K562 (cell line): ENCODE measurements at regions not wholly inside any gene's neighbourhood (a gene's known extent, or its start where the extent isn't known, plus 50 kb on each side); places are given as distances from the start of the nearest gene placed in this dataset.

ENCODE experiments used
- FUS ChIP-seq: fragments of 200-400 bp; formaldehyde crosslinking; optimal IDR thresholded peaks from 2 replicates; pipeline ENCODE3; 2017; ENCODE audit warnings: low read depth, low read length
- IFI16 ChIP-seq: fragments of 250-450 bp; sonication (Bioruptor Pico); IDR thresholded peaks from 2 replicates; pipeline ENCODE4 v2.1.2; 2022; ENCODE audit warnings: mild to moderate bottlenecking, inconsistent platforms
- POLR2A ChIP-seq: fragments of 450-650 bp; conservative IDR thresholded peaks from 2 replicates; pipeline ENCODE4 v1.6.1; 2016
- POLR2AphosphoS5 ChIP-seq: IDR thresholded peaks from 2 replicates; pipeline ENCODE4 v1.6.1; 2011; ENCODE audit warnings: mild to moderate bottlenecking, low read depth, low read length, moderate library complexity; ENCODE audit not compliant: control insufficient read depth, insufficient read depth
- SPI1 ChIP-seq: IDR thresholded peaks from 2 replicates; pipeline ENCODE4 v1.6.1; 2011; ENCODE audit warnings: low read depth, low read length, control low read depth, borderline replicate concordance
- STAG1 ChIP-seq: sonication (generic); formaldehyde crosslinking; IDR thresholded peaks from 2 replicates; pipeline ENCODE4 v1.5.0; 2020; ENCODE audit warnings: missing genetic modification reagents, borderline replicate concordance
- ZNF274 ChIP-seq: IDR thresholded peaks from 2 replicates; pipeline ENCODE4 v1.6.1; 2011; ENCODE audit warnings: low read depth, mild to moderate bottlenecking, low read length, moderate library complexity, borderline replicate concordance
- TF ChIP-seq, protein P1 (sequence below), 3 experiments: IDR thresholded peaks in 2 of 3; conservative IDR thresholded peaks in 1 of 3; 2 replicates each; pipeline ENCODE4 v1.5.1; 2011 to 2012; ENCODE audit warnings: low read length in 3 of 3, mild to moderate bottlenecking in 3 of 3, control low read depth in 2 of 3, improper control_type of control experiment in 1 of 3, inconsistent platforms in 1 of 3, low read depth in 1 of 3, mixed read lengths in 1 of 3, moderate library complexity in 1 of 3; ENCODE audit not compliant: insufficient read depth in 2 of 3
- TF ChIP-seq, protein P2 (sequence below): fragments of 450-650 bp; formaldehyde crosslinking; IDR thresholded peaks from 2 replicates; pipeline ENCODE4 v1.4.0; 2022; ENCODE audit warnings: missing genetic modification characterization
- TF ChIP-seq, protein P3 (sequence below): fragments of 250-450 bp; sonication (Bioruptor Pico); IDR thresholded peaks from 2 replicates; pipeline ENCODE4 v1.8.0; 2021; ENCODE audit warnings: moderate library complexity, mild to moderate bottlenecking, inconsistent platforms
- TF ChIP-seq, protein P4 (sequence below): fragments of 250-450 bp; sonication (Bioruptor Pico); IDR thresholded peaks from 2 replicates; pipeline ENCODE4 v1.4.0; 2020; ENCODE audit warnings: mild to moderate bottlenecking, moderate library complexity
- TF ChIP-seq, protein P5 (sequence below): fragments of 250-450 bp; sonication (Bioruptor Pico); IDR thresholded peaks from 2 replicates; pipeline ENCODE4 v1.8.0; 2021; ENCODE audit warnings: mild to moderate bottlenecking, moderate library complexity

DNA sequence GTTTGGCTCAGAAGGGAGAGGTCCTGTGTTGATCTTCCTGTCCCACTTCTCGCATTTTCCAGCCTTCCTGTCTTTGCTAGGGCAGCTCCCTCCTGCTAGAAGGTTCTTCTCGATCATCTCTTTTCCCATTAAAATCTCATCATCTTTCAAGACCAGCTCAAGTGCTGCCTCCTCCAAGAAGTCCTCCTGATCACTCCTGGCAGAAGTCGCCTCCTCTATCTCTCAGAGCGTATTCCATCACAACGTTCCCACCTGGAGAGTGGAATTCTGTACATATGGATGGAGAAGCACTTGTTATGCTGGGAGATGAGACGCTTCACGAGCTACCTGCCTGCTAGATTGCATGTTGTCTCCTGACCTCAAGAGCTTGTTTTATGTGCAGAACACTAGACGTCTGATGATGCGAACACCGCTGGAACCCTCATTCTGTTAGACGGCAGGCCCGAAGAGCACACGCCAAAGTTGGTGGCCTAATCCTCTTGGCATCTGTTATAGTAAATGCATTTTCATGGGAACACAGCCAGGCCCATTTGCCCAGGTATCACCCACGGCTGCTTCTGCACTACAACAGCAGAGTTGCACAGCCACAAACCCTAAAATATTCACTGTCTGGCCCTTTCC is 68.0 kb upstream of the INSIG1 start:
- no peak for TF ChIP-seq FUS
- no peak for TF ChIP-seq SPI1
- no peak for TF ChIP-seq ZNF274
- TF ChIP-seq, protein P1, sequence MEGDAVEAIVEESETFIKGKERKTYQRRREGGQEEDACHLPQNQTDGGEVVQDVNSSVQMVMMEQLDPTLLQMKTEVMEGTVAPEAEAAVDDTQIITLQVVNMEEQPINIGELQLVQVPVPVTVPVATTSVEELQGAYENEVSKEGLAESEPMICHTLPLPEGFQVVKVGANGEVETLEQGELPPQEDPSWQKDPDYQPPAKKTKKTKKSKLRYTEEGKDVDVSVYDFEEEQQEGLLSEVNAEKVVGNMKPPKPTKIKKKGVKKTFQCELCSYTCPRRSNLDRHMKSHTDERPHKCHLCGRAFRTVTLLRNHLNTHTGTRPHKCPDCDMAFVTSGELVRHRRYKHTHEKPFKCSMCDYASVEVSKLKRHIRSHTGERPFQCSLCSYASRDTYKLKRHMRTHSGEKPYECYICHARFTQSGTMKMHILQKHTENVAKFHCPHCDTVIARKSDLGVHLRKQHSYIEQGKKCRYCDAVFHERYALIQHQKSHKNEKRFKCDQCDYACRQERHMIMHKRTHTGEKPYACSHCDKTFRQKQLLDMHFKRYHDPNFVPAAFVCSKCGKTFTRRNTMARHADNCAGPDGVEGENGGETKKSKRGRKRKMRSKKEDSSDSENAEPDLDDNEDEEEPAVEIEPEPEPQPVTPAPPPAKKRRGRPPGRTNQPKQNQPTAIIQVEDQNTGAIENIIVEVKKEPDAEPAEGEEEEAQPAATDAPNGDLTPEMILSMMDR (IDR thresholded peaks at IDR 0.05 in 2 of 3, conservative IDR thresholded peaks at IDR 0.05 in 1 of 3; ENCODE audit: insufficient read depth in 2 of 3, low read depth in 1 of 3, low read length in 3 of 3): no peak
- no peak for TF ChIP-seq IFI16 (CRISPR knock-in tag)
- TF ChIP-seq, protein P2, sequence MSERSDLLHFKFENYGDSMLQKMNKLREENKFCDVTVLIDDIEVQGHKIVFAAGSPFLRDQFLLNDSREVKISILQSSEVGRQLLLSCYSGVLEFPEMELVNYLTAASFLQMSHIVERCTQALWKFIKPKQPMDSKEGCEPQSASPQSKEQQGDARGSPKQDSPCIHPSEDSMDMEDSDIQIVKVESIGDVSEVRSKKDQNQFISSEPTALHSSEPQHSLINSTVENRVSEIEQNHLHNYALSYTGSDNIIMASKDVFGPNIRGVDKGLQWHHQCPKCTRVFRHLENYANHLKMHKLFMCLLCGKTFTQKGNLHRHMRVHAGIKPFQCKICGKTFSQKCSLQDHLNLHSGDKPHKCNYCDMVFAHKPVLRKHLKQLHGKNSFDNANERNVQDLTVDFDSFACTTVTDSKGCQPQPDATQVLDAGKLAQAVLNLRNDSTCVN (CRISPR knock-in tag): no peak
- TF ChIP-seq, protein P3, sequence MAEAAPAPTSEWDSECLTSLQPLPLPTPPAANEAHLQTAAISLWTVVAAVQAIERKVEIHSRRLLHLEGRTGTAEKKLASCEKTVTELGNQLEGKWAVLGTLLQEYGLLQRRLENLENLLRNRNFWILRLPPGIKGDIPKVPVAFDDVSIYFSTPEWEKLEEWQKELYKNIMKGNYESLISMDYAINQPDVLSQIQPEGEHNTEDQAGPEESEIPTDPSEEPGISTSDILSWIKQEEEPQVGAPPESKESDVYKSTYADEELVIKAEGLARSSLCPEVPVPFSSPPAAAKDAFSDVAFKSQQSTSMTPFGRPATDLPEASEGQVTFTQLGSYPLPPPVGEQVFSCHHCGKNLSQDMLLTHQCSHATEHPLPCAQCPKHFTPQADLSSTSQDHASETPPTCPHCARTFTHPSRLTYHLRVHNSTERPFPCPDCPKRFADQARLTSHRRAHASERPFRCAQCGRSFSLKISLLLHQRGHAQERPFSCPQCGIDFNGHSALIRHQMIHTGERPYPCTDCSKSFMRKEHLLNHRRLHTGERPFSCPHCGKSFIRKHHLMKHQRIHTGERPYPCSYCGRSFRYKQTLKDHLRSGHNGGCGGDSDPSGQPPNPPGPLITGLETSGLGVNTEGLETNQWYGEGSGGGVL (CRISPR knock-in tag): no peak
- TF ChIP-seq, protein P4, sequence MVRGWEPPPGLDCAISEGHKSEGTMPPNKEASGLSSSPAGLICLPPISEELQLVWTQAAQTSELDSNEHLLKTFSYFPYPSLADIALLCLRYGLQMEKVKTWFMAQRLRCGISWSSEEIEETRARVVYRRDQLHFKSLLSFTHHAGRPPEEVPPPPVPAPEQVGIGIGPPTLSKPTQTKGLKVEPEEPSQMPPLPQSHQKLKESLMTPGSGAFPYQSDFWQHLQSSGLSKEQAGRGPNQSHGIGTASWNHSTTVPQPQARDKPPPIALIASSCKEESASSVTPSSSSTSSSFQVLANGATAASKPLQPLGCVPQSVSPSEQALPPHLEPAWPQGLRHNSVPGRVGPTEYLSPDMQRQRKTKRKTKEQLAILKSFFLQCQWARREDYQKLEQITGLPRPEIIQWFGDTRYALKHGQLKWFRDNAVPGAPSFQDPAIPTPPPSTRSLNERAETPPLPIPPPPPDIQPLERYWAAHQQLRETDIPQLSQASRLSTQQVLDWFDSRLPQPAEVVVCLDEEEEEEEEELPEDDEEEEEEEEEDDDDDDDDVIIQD (CRISPR knock-in tag): no peak
- TF ChIP-seq, protein P5, sequence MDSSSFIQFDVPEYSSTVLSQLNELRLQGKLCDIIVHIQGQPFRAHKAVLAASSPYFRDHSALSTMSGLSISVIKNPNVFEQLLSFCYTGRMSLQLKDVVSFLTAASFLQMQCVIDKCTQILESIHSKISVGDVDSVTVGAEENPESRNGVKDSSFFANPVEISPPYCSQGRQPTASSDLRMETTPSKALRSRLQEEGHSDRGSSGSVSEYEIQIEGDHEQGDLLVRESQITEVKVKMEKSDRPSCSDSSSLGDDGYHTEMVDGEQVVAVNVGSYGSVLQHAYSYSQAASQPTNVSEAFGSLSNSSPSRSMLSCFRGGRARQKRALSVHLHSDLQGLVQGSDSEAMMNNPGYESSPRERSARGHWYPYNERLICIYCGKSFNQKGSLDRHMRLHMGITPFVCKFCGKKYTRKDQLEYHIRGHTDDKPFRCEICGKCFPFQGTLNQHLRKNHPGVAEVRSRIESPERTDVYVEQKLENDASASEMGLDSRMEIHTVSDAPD: no peak
- TF ChIP-seq POLR2A: no peak
- TF ChIP-seq POLR2AphosphoS5: no peak
- TF ChIP-seq STAG1: no peak
